SK-N-SH treated with all-trans-retinoic acid at 6 μM for 48 hours (cell line): ENCODE measurements at regions not wholly inside any gene's neighbourhood (a gene's known extent, or its start where the extent isn't known, plus 50 kb on each side); places are given as distances from the start of the nearest gene placed in this dataset.

Experiments
- ARNTL ChIP-seq: fragments of 450-650 bp; formaldehyde crosslinking; IDR thresholded peaks from 2 replicates; pipeline ENCODE4 v1.5.0; 2020; ENCODE audit warnings: low read depth, mild to moderate bottlenecking, moderate library complexity, borderline replicate concordance
- TSHZ2 ChIP-seq: fragments of 250-450 bp; sonication (Bioruptor Pico); IDR thresholded peaks from 2 replicates; pipeline ENCODE4 v1.5.0; 2020; ENCODE audit warnings: mild to moderate bottlenecking, moderate library complexity

- TF ChIP-seq ARNTL (CRISPR knock-in tag) (no peak), TSHZ2 (CRISPR knock-in tag) (no peak)
These were observed 341.2 kb upstream of the VWC2 start for GRCh38 chr7:49432254-49432653.
